ENCODE measurements at regions not wholly inside any gene's neighbourhood (a gene's known extent, or its start where the extent isn't known, plus 50 kb on each side); places are given as distances from the start of the nearest gene placed in this dataset.

GRCh38 chr4:12296366-12296765 lies 867.7 kb upstream of the HS3ST1 start:
- no peak for TF ChIP-seq CTCF (IDR thresholded peaks at IDR 0.05; ENCODE audit: control insufficient read depth, insufficient read depth, low read depth, low read length, missing control alignments)
- no peak overlapping the region for H3K4me3 ChIP-seq (ENCODE audit: control insufficient read depth, low read depth, low read length)
- no peak for DNase-seq (ENCODE audit: low read depth)

GRCh38 chr4:12293906-12294525 lies 865.3 kb upstream of the HS3ST1 start:
- no peak overlapping the region for H3K4me3 ChIP-seq (ENCODE audit: control insufficient read depth, low read depth, low read length)
- no peak for TF ChIP-seq CTCF (IDR thresholded peaks at IDR 0.05; ENCODE audit: control insufficient read depth, insufficient read depth, low read depth, low read length, missing control alignments)
- DNase-seq (ENCODE audit: low read depth): no peak

GRCh38 chr4:12286351-12286750 lies 857.7 kb upstream of the HS3ST1 start:
- DNase-seq (ENCODE audit: low read depth): no peak
- no peak for TF ChIP-seq CTCF (IDR thresholded peaks at IDR 0.05; ENCODE audit: control insufficient read depth, insufficient read depth, low read depth, low read length, missing control alignments)

GRCh38 chr4:12270546-12270945 lies 841.9 kb upstream of the HS3ST1 start:
- TF ChIP-seq CTCF (IDR thresholded peaks at IDR 0.05; ENCODE audit: control insufficient read depth, insufficient read depth, low read depth, low read length, missing control alignments): no peak
- no peak for DNase-seq (ENCODE audit: low read depth)
- H3K4me3 ChIP-seq (ENCODE audit: control insufficient read depth, low read depth, low read length): no peak overlapping the region

More at GRCh38 chr4:12286351-12286750, 857.7 kb upstream of the HS3ST1 start:
- no peak overlapping the region for H3K4me3 ChIP-seq (ENCODE audit: control insufficient read depth, low read depth, low read length)

- TF ChIP-seq CTCF (IDR thresholded peaks at IDR 0.05; ENCODE audit: control insufficient read depth, insufficient read depth, low read depth, low read length, missing control alignments): no peak
- DNase-seq (ENCODE audit: low read depth): no peak
- H3K4me3 ChIP-seq (ENCODE audit: control insufficient read depth, low read depth, low read length): no peak overlapping the region
These were observed 836.9 kb upstream of the HS3ST1 start for GRCh38 chr4:12265554-12265953.

- no peak for DNase-seq (ENCODE audit: low read depth)
- H3K4me3 ChIP-seq (ENCODE audit: control insufficient read depth, low read depth, low read length): no peak overlapping the region
- no peak for TF ChIP-seq CTCF (IDR thresholded peaks at IDR 0.05; ENCODE audit: control insufficient read depth, insufficient read depth, low read depth, low read length, missing control alignments)
These were observed 831.8 kb upstream of the HS3ST1 start for GRCh38 chr4:12260453-12260852.
